Trophoblast cell (in vitro differentiated cells and primary cell): ENCODE measurements at regions not wholly inside any gene's neighbourhood (a gene's known extent, or its start where the extent isn't known, plus 50 kb on each side); places are given as distances from the start of the nearest gene placed in this dataset.
A peak's percentile ranks its signal among the peaks of the same experiment; 100 is the strongest.

Source experiments
- DNase-seq, 2 donors: peaks; one replicate each; pipeline ENCODE4 v3.0.0-alpha.2; 2016
- H2AFZ ChIP-seq: 2 replicates; pipeline ENCODE4 v1.6.1; 2013; ENCODE audit warnings: low read length, moderate library complexity, mild to moderate bottlenecking; ENCODE audit not compliant: insufficient read depth, poor library complexity
- H2AK5ac ChIP-seq: 2 replicates; pipeline ENCODE4 v1.6.1; 2013; ENCODE audit warnings: mild to moderate bottlenecking, low read length
- H2BK120ac ChIP-seq: 2 replicates; pipeline ENCODE4 v1.6.1; 2013; ENCODE audit warnings: low read length, mild to moderate bottlenecking, moderate library complexity; ENCODE audit not compliant: insufficient read depth, poor library complexity
- H2BK12ac ChIP-seq: 2 replicates; pipeline ENCODE4 v1.6.1; 2013; ENCODE audit warnings: mild to moderate bottlenecking, low read length, moderate library complexity
- H2BK5ac ChIP-seq: 2 replicates; pipeline ENCODE4 v1.6.1; 2013; ENCODE audit warnings: low read length, low read depth, moderate library complexity, mild to moderate bottlenecking; ENCODE audit not compliant: poor library complexity
- H3K14ac ChIP-seq: 2 replicates; pipeline ENCODE4 v1.6.1; 2013; ENCODE audit warnings: mild to moderate bottlenecking, low read length
- H3K18ac ChIP-seq: 2 replicates; pipeline ENCODE4 v1.6.1; 2013; ENCODE audit warnings: mild to moderate bottlenecking, low read length
- H3K23ac ChIP-seq: 2 replicates; pipeline ENCODE4 v1.6.1; 2013; ENCODE audit warnings: low read length
- H3K27ac ChIP-seq: 2 replicates; pipeline ENCODE4 v1.5.1; 2013; ENCODE audit warnings: low read depth, mild to moderate bottlenecking, inconsistent platforms, low read length, moderate library complexity
- H3K27me3 ChIP-seq: 2 replicates; pipeline ENCODE4 v1.6.1; 2013; ENCODE audit warnings: inconsistent platforms, mild to moderate bottlenecking, low read length, moderate library complexity; ENCODE audit not compliant: insufficient read depth
- H3K36me3 ChIP-seq, 2 experiments: 1 replicate in 1 of 2; 2 replicates in 1 of 2; pipeline ENCODE4 v1.6.1; 2013; ENCODE audit warnings: low read length in 2 of 2, mild to moderate bottlenecking in 2 of 2, moderate library complexity in 1 of 2; ENCODE audit not compliant: insufficient read depth in 2 of 2, control insufficient read depth in 1 of 2
- H3K4ac ChIP-seq: 2 replicates; pipeline ENCODE4 v1.6.1; 2013; ENCODE audit warnings: low read depth, mild to moderate bottlenecking, low read length, moderate library complexity
- H3K4me1 ChIP-seq, 2 experiments: 1 replicate in 1 of 2; 2 replicates in 1 of 2; pipeline ENCODE4 v1.6.1; 2013; ENCODE audit warnings: low read length in 2 of 2, mild to moderate bottlenecking in 2 of 2, moderate library complexity in 1 of 2; ENCODE audit not compliant: insufficient read depth in 2 of 2, control insufficient read depth in 1 of 2
- H3K4me2 ChIP-seq: 2 replicates; pipeline ENCODE4 v1.6.1; 2013; ENCODE audit warnings: inconsistent platforms, mild to moderate bottlenecking, low read length, moderate library complexity
- H3K4me3 ChIP-seq: 2 replicates; pipeline ENCODE4 v1.5.1; 2013; ENCODE audit warnings: mild to moderate bottlenecking, low read depth, low read length, inconsistent platforms
- H3K79me1 ChIP-seq: one replicate; pipeline ENCODE4 v1.6.1; 2013; ENCODE audit warnings: low read length
- H3K79me2 ChIP-seq: 2 replicates; pipeline ENCODE4 v1.6.1; 2013; ENCODE audit warnings: low read length, mild to moderate bottlenecking; ENCODE audit not compliant: control insufficient read depth, insufficient read depth, poor library complexity
- H3K9ac ChIP-seq: 2 replicates; pipeline ENCODE4 v1.6.1; 2013; ENCODE audit warnings: mild to moderate bottlenecking, low read length
- H3K9me3 ChIP-seq: 2 replicates; pipeline ENCODE4 v1.6.1; 2013; ENCODE audit warnings: low read depth, mild to moderate bottlenecking, control low read depth, inconsistent platforms, low read length; ENCODE audit not compliant: insufficient read depth
- H4K12ac ChIP-seq: 2 replicates; pipeline ENCODE4 v1.6.1; 2013; ENCODE audit warnings: low read depth, mild to moderate bottlenecking, low read length, moderate library complexity
- H4K8ac ChIP-seq: 2 replicates; pipeline ENCODE4 v1.6.1; 2013; ENCODE audit warnings: low read depth, mild to moderate bottlenecking, low read length, moderate library complexity
- H4K91ac ChIP-seq: one replicate; pipeline ENCODE4 v1.6.1; 2013; ENCODE audit warnings: low read depth, mild to moderate bottlenecking, low read length, moderate library complexity
- WGBS: extraction: QIAGEN DNeasy Blood & Tissue Kit; methylation state at CpG from one replicate; pipeline ENCODE4 v1.1.7; 2013; ENCODE audit warnings: missing lambda C conversion rate; ENCODE audit not compliant: insufficient read length, insufficient coverage; ENCODE audit errors: extremely low coverage; 5-methylcytosine and 5-hydroxymethylcytosine counted together

GRCh38 chr12:90393089-90393488 lies 561.9 kb downstream of the CCER1 start:
- no peak overlapping the region for H4K8ac ChIP-seq
- H3K27me3 ChIP-seq, result no peaks in the 10 kb centered on the region
- no peak overlapping the region for H2BK12ac ChIP-seq
- H3K9ac ChIP-seq, result no peak overlapping the region
- H3K4me1 ChIP-seq, result no peaks in the 10 kb centered on the region
- H4K12ac ChIP-seq, result no peak overlapping the region
- no peak overlapping the region for H3K14ac ChIP-seq
- no peak for DNase-seq
- H3K18ac ChIP-seq, result no peak overlapping the region
- WGBS, result no CpG with 5 or more reads among the region's 3 CpGs
- H3K23ac ChIP-seq, result no peak overlapping the region
- H3K79me2 ChIP-seq, result no peaks in the 10 kb centered on the region
- H4K91ac ChIP-seq, result no peak overlapping the region
- no peaks in the 10 kb centered on the region for H3K79me1 ChIP-seq
- no peak overlapping the region for H2BK120ac ChIP-seq
- no peak overlapping the region for H2AK5ac ChIP-seq
- H3K27ac ChIP-seq, result no peak overlapping the region
- no peaks in the 10 kb centered on the region for H3K36me3 ChIP-seq
- H3K4ac ChIP-seq, result no peak overlapping the region
- H3K9me3 ChIP-seq, result no peaks in the 10 kb centered on the region
- no peak overlapping the region for H2AFZ ChIP-seq
- no peak overlapping the region for H3K4me3 ChIP-seq
- no peak overlapping the region for H3K4me2 ChIP-seq
- H2BK5ac ChIP-seq, result no peak overlapping the region

GRCh38 chr12:90390947-90391346 lies 564.0 kb downstream of the CCER1 start:
- Histone ChIP-seq H3K14ac (no peak overlapping the region), H3K27ac (no peak overlapping the region), H2BK120ac (no peak overlapping the region), H3K79me1 (no peaks in the 10 kb centered on the region), H4K91ac (no peak overlapping the region), H3K9ac (no peak overlapping the region), H2AFZ (no peak overlapping the region), H2BK5ac (no peak overlapping the region), H2BK12ac (no peak overlapping the region), H3K23ac (no peak overlapping the region), H2AK5ac (no peak overlapping the region), H4K8ac (no peak overlapping the region), H3K79me2 (no peaks in the 10 kb centered on the region), H3K36me3 (no peaks in the 10 kb centered on the region), H3K18ac (no peak overlapping the region), H3K27me3 (no peaks in the 10 kb centered on the region), H3K9me3 (no peaks in the 10 kb centered on the region), H3K4ac (no peak overlapping the region), H4K12ac (no peak overlapping the region), H3K4me1 (no peaks in the 10 kb centered on the region), H3K4me3 (no peak overlapping the region), H3K4me2 (no peak overlapping the region)
- WGBS, result no CpG with 5 or more reads among the region's 2 CpGs
- peak in 1 of 2 donors; percentile 4 for DNase-seq

- H3K18ac ChIP-seq, result no peak overlapping the region
- H3K4ac ChIP-seq, result no peak overlapping the region
- DNase-seq, result no peak
- H4K8ac ChIP-seq, result no peak overlapping the region
- no peaks in the 10 kb centered on the region for H3K4me1 ChIP-seq
- no peaks in the 10 kb centered on the region for H3K79me1 ChIP-seq
- no peaks in the 10 kb centered on the region for H3K27me3 ChIP-seq
- H4K91ac ChIP-seq, result no peak overlapping the region
- no peaks in the 10 kb centered on the region for H3K36me3 ChIP-seq
- no peak overlapping the region for H3K23ac ChIP-seq
- H4K12ac ChIP-seq, result no peak overlapping the region
- no peak overlapping the region for H2AFZ ChIP-seq
- no peak overlapping the region for H2BK12ac ChIP-seq
- no peaks in the 10 kb centered on the region for H3K9me3 ChIP-seq
- no peak overlapping the region for H2BK5ac ChIP-seq
- no peak overlapping the region for H3K9ac ChIP-seq
- H3K4me2 ChIP-seq, result no peak overlapping the region
- no peak overlapping the region for H2BK120ac ChIP-seq
- H3K27ac ChIP-seq, result no peak overlapping the region
- no peak overlapping the region for H3K4me3 ChIP-seq
- WGBS, result no CpG with 5 or more reads among the region's 1 CpG
- H3K14ac ChIP-seq, result no peak overlapping the region
- H3K79me2 ChIP-seq, result no peaks in the 10 kb centered on the region
- H2AK5ac ChIP-seq, result no peak overlapping the region
Measured at GRCh38 chr12:90368081-90368480, 586.9 kb downstream of the CCER1 start.

- Histone ChIP-seq H3K23ac (no peak overlapping the region), H3K4ac (no peak overlapping the region), H3K14ac (no peak overlapping the region), H2AK5ac (no peak overlapping the region), H4K8ac (no peak overlapping the region), H2AFZ (no peak overlapping the region), H4K12ac (no peak overlapping the region), H4K91ac (no peak overlapping the region), H3K9ac (no peak overlapping the region), H3K4me3 (no peak overlapping the region), H3K9me3 (no peaks in the 10 kb centered on the region), H3K4me2 (no peak overlapping the region), H3K4me1 (no peaks in the 10 kb centered on the region), H2BK12ac (no peak overlapping the region), H3K79me1 (no peaks in the 10 kb centered on the region), H3K18ac (no peak overlapping the region), H2BK5ac (no peak overlapping the region), H2BK120ac (no peak overlapping the region), H3K27ac (no peak overlapping the region), H3K36me3 (no peaks in the 10 kb centered on the region), H3K27me3 (no peaks in the 10 kb centered on the region), H3K79me2 (no peaks in the 10 kb centered on the region)
- no CpG with 5 or more reads among the region's 2 CpGs for WGBS
- DNase-seq, result no peak
Measured at GRCh38 chr12:90366286-90366685, 588.7 kb downstream of the CCER1 start.
